ENCODE measurements at regions not wholly inside any gene's neighbourhood (a gene's known extent, or its start where the extent isn't known, plus 50 kb on each side); places are given as distances from the start of the nearest gene placed in this dataset.

GRCh38 chr2:195037045-195037444 is 620.0 kb upstream of the SLC39A10 start:
- no peak for DNase-seq

- DNase-seq: no peak
These were observed 625.6 kb upstream of the SLC39A10 start for GRCh38 chr2:195031411-195031810.

DNA sequence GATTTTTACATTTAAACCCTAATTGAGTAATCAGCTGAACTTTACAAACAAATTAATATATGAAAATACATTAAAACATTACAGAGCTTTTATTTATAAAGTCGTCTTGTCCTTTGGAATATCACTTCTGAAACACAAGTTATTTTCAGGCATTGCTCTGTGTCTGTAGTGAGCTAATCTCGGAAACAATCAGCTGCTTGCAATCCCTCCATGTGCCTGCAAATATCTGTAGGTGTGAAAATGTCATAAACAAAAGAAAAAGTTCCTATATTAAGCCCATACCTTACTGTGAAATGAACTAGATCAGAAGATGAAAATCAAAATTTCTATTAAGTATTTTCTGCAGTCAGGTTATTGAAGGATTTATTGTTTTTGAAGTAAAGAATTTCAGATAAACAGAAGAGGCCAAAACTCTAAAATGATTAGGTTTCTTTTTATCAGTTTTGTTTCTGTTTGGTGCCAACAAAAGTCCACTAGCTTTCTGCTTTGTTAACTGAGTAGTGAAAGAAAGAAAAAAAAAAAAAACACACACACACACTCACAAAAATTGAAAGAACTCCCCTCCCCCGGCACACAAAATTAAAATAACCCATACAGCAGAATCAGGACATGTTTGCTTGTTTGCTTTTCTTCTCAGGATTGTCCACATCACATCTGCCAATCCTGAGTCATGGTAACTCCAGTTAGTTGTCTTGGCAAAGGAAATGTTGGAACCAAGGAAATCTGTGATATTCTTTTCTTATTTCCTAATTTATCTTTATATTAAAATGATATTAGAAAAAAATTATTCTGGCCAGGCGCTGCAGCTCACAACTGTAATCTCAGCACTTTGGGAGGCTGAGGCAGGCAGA is 627.0 kb upstream of the SLC39A10 start:
- DNase-seq: no peak

GRCh38 chr2:195027947-195028346 is 629.1 kb upstream of the SLC39A10 start:
- no peak for DNase-seq

GRCh38 chr2:195026261-195026660 is 630.8 kb upstream of the SLC39A10 start:
- no peak for DNase-seq

GRCh38 chr2:195022508-195022830 is 634.6 kb upstream of the SLC39A10 start:
- no peak for DNase-seq

DNA sequence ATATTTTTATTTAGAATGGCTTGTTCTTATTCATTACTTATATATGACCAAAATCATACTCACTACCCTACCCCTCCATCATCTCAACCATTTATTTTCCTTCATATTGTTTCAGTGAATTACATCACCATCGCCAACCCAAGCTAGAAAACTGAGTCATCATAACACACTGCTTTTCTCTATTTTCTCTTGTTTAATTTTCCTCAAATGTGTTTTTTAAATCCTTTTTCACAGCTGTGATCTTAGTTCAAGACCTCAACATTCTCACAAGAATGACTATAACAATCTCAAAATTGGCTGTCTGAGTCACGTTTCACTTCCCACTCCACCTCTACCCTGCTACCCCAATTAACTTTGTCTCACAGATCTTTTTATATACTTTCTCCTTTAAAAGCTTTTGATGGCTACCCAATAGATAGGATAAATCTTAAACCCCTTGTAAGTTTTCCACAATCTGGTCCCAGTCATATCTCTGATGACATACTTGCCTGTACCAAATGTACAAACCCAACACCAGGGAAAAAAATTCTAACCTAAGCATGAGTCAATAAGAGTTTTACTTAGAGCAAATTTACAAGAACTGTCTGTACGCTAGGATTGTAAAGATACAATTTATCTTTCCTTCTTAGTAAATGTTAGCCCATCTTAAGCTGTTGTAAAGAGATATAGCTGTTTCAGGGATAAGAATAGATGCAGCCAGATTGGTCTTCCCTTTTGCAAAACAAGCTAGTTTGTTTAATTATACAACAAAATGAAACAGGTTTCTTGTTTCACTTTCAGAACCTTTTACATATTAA is 635.1 kb upstream of the SLC39A10 start:
- no peak for DNase-seq

DNA sequence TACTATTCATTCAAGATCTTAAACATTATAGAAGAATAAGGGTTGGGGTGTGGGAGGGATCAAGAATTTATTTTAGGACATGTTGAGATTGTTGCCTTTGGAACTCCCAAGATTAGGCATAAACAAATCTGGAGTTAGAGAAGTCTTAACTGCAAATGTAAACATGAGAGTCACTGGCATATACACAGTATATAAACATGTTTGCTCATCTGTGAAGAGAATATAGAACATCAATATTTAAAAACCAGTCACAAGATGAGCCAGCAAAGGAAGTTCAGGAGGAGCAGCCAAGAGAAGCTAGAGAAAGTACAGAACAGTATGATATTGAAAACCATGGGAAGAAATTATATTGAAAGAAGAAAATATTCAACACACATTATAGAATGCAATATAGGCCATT is 638.6 kb upstream of the SLC39A10 start:
- no peak for DNase-seq

- DNase-seq: no peak
These were observed 639.1 kb upstream of the SLC39A10 start for GRCh38 chr2:195017890-195018289.

DNA sequence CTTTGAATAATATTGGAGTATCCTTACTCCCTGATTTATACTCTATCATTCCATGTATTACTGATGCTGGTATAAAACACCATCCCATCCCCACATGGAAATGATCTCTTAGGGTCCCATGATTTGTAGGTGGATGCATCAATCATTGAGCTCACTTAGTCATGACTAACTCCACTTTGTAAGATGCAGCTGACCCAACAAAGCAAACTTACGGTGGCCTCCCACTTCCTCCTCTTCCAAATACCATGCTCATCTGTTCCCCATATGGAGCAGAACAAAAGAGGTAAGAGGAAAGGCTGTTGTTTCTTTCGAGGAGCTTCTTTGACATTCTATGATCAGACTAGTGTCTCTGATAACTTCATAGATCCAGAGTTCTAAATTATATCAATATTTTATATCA is 640.2 kb upstream of the SLC39A10 start:
- DNase-seq: no peak

- no peak for DNase-seq
These were observed 647.8 kb upstream of the SLC39A10 start for GRCh38 chr2:195009202-195009601.

DNA sequence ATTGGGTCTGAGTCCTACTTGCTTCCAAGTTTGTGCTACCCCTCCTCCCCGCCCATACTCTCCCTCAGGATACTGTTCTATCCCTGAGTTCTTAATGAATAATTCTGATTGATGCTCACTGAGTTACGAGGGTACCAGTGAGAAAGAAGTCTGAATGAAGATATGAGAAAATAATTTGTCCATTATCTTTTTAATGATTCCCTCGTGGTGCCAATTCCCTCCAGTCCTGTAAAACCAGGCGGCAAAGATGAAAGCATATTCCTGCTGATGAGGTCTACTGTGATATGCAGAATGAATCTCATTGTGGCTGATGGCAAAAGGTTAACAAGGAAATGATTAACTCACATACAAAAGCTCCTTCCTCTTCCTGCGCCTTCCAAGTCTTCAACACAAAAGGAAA is 650.2 kb upstream of the SLC39A10 start:
- DNase-seq: no peak

GRCh38 chr2:195003881-195004471 is 653.0 kb upstream of the SLC39A10 start:
- DNase-seq: no peak

DNA sequence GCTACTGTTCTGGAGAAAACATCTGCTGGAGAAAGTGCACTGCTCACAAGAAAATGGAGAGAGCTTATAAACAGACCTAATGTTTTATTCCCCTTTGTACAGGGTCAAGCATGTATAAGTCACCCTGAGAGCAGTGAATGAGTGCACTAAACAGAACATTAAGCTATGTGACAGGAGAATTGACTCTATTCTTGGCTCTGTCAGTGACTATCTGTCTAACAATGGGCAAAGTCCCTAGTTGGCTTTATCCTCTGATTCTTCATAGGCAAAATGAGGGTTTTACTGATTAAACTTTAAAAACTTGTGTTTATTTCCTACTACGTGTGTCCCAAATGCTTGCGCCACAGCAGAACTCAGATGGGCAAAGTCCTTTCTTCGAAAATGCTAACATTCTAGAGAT is 655.1 kb upstream of the SLC39A10 start:
- no peak for DNase-seq

DNA sequence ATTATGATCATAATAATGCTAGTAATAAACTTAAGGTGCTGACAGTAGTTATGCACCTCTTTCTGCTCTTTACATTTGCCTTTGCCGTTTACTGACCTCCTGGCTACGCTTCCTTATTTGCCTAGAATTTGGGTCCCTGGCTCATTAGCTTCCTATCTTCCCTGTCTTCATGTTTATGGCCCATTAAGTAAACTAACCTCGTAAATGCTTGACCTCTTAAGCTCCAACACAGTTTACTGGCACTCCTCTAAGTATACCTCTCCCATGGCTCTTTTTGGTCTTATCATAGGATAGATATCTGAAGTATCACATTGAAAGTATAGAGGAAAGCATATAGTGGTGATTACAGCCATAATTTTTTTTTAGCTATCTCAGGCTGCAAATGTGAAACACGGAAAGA is 657.3 kb upstream of the SLC39A10 start:
- no peak for DNase-seq

DNA sequence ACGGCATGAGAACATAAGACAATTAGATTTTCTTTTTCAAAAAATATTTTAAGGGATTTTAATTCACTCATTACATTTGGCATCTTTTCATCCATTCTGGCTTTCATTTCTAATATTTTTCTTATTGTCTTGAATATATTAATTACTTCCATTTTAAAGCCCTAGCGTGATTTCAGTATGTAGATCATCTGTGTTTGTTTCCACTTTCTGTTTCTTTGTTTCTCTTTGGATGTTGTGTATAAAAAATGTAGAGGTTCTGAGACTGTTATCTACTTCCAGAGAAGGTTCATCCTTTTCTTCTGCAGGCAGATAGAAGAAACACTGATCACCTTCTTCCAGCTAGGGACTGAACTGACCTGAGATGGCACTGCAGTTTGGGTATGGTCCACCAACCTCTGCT is 664.4 kb upstream of the SLC39A10 start:
- DNase-seq: no peak

DNA sequence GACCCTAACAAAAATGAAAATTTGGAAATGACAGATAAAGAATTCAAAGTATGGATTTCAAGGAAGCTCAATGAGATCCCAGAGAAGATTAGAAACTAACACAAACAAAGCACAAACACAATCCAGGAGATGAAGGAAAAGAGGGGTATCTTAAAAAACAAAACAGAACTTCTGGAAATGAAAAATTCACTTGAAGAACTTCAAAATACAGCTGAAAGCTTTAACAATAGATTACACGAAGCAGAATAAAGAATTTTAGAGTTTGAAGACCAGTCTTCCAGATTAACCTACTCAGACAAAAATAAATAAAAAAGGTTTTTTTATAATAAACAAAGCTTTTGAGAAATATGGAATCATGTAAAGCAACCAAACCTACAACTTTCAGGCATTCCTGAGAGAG is 671.8 kb upstream of the SLC39A10 start:
- DNase-seq: no peak

GRCh38 chr2:194962254-194962653 is 694.8 kb upstream of the SLC39A10 start:
- no peak for DNase-seq

GRCh38 chr2:194954218-194954617 is 702.8 kb upstream of the SLC39A10 start:
- no peak for DNase-seq

DNA sequence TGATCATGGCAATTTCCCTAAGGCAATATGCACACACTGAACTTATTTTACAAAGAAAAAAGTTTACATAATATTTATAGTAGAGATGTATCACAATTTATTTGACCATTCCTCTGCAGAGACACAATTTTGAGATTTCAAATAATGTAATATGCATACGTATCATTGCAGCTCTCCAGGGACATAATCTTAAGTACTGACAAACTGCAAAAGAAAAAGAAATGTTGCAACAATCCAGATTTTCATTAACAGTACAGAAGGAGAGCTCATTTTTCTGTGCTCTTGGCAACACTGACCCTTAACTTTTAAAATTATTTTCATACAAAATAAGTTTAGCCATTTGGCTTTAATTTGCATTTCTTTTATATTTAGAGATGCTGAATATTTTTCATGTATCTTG is 710.2 kb upstream of the SLC39A10 start:
- DNase-seq: no peak

- DNase-seq: no peak
These were observed 719.0 kb upstream of the SLC39A10 start for GRCh38 chr2:194938066-194938465.

DNA sequence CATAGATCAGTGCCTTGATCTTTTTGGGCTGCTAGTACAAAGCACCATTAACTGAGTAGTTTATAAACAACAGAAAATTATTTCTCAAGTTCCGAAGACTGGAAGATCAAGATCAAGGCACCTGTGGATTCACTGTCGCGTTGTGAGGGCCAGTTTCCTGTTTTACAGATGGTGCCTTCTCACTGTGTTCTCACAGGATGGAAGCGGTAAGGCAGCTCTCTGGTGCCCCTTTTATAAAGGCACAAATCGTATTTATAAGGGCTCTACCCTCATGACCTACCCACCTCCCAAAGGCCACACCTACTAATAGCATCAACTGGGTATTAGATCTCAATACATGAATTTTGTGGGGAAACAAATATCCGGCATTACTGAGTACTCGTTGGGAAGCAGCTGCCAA is 729.5 kb upstream of the SLC39A10 start:
- no peak for DNase-seq

GRCh38 chr2:194926873-194927272 is 730.2 kb upstream of the SLC39A10 start:
- DNase-seq: no peak

- DNase-seq: no peak
These were observed 731.3 kb upstream of the SLC39A10 start for GRCh38 chr2:194925742-194926141.
